HG03354 (cell line): ENCODE measurements at regions not wholly inside any gene's neighbourhood (a gene's known extent, or its start where the extent isn't known, plus 50 kb on each side); places are given as distances from the start of the nearest gene placed in this dataset.

Experiments
- ATAC-seq: cut with Tn5 transposase; IDR thresholded peaks from one replicate; pipeline ENCODE4 v1.9.1; 2021; ENCODE audit warnings: mild to moderate bottlenecking; ENCODE audit not compliant: unreplicated experiment, poor library complexity, severe bottlenecking

DNA sequence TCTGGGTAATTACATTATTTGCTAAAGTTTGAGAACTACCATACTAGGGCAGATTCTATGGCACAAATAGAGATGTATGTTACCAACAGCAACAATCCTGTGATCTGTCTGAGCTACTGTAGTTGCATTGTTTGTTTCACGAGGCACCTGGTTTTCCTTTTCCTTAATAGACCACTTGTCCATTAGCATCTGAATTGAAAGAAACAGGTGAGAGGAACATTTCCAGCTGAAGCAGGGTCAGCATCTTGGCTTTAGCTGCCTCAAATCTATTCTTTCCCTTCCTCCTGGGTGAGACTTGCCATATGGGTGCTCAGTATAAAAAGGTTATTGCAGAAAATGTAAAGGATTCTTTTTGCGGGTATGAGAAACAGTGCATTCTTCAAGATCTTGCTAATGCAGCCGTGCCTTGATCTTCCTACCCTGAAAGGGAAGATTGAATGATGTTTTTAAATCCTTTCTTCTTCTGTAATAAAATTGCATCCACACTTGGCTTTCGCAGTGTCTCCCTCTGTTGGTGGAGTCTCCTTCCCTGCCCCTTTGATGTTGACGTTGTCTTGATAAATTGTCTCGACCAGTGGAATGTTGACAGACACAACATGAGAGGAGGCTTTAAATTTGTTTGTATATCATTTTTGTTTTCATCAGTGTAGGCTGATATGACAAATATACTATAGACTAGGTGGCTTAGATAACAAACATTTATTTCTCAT is 118.0 kb upstream of the BRINP1 start:
- ATAC-seq = no peak

GRCh38 chr9:119483153-119483552 is 113.9 kb upstream of the BRINP1 start:
- ATAC-seq = no peak

DNA sequence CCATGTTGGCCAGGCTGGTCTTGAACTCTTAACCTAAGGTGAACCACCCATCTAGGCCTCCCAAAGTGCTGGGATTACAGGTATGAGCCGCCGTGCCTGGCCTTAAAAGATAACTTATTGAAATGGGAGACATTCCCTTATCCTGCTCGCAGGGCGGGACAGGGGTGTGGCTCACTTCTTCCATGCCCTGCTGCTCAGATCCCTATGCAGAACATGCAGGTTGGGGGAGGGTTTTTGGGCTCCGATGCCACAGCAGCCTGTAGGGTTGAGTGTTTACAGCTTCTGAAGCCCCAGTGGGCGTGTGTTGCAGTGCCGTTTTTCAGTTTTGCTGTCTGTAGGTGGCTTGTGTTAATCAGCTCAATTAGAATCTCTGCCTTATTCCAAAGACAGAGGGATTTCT is 108.0 kb upstream of the BRINP1 start:
- no peak for ATAC-seq

- no peak for ATAC-seq
These were observed 88.8 kb upstream of the BRINP1 start for GRCh38 chr9:119458068-119458467.

DNA sequence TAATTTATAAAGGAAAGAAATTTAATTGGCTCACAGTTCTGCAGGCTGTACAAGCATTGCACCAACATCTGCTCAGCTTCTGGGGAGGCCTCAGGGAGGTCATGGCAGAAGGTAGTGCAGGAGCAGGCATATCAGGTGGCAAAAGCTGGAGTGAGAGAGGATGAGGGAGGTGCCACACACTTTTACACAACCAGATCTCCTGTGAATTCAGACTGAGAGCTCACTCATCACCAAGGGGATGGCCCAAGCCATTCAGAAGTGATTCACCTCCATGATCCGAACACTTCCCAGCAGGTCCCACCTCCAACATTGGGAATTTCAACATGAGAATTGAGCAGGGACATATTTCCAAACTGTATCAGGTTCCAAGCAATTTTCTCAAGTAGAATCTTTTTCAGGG is 84.7 kb upstream of the BRINP1 start:
- ATAC-seq = no peak

- no peak for ATAC-seq
These were observed 84.3 kb upstream of the BRINP1 start for GRCh38 chr9:119453490-119453911.

DNA sequence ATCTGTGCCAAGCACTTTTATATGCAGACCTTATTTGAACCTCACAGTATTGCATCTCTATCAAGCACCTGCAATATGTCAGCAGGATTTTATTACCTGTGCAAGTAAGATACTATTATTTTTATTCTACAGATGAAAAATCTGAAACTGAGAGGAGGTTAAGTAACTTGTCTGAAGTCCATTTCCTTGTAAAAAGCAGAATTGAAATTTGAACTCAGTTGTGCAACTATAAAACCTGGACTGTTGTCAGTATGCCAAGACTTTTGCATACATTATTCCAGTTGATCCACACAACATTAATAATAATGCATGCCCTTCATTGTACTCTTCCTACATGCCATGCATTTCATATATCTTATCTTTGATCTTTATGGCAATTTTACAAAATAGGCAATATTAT is 82.2 kb upstream of the BRINP1 start:
- no peak for ATAC-seq

GRCh38 chr9:119443179-119443578 is 73.9 kb upstream of the BRINP1 start:
- ATAC-seq = no peak

DNA sequence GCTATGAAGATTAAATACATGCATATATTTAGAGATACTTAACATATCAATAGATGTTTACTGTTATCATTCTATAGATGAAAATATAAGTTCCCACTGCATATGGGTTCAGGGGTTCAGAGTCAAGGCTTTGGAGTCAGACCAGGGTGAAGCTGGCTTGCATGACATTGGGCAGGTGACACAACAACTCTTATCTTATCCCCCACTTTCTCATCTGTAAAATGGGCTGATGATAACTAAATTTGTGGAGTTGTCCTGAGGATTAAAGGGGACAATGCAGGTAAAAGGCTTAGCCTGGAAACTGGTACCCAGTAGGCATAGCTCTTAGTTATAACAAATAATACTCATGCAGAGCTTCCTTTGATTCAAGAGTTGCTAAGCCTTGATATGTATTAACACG is 72.6 kb upstream of the BRINP1 start:
- ATAC-seq = no peak

- no peak for ATAC-seq
These were observed 72.1 kb upstream of the BRINP1 start for GRCh38 chr9:119441338-119441737.

DNA sequence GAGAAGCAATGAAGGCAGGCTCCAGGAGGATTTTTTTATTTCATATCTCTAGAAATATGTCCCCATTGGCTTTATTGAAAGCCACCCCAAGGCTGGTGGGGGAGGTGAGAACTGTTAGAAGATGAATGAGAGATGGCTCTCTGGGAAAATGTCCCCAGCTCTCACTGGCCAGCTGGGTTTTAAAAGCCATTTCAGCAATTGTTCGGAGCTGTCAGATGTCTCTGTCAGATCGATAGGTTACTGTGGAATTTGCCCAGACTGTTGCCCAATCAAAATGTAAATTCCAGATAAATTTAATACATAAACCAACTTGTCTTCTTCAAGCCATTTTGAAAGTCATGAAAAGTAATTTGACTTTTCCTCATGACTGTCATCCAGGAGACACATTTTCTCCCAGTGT is 67.0 kb upstream of the BRINP1 start:
- no peak for ATAC-seq

DNA sequence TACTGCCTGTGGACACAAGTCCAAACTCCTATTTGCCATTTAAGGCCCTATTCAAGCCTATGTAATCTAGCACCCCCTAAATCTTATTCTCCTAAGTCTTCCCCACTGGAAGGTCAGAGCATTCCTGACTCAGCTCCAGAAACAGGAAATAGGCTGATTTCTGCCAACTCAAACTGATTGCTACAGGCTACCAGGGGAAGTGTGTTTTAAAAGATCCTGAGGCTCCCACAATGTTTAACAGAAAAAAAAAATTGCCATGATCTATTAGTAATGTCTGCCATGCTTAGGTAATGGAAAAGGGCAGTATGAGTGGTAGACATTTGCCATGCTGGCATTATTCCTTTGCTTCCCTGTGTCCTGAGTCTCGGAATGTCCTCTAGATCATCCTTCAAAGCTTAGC is 65.8 kb upstream of the BRINP1 start:
- no peak for ATAC-seq

DNA sequence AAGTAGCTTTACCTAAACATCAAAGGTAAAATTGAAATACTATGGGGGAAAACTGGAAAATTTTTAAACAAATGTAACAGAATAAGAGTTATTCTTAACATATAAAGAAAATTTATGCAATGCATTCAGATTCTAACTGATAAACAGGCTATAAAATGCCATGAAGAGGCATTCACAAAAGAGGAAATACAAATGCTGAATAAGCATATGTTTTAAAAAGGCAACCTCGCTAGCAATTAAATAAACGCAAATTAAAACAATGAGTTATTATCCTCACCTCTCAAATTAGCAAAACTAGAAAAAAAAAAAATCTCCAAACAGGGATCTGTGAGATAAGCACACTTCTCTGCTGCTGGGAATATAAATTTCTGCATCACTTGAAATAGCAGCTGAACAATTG is 63.2 kb upstream of the BRINP1 start:
- no peak for ATAC-seq

GRCh38 chr9:119429302-119429701 is 60.1 kb upstream of the BRINP1 start:
- ATAC-seq = no peak

DNA sequence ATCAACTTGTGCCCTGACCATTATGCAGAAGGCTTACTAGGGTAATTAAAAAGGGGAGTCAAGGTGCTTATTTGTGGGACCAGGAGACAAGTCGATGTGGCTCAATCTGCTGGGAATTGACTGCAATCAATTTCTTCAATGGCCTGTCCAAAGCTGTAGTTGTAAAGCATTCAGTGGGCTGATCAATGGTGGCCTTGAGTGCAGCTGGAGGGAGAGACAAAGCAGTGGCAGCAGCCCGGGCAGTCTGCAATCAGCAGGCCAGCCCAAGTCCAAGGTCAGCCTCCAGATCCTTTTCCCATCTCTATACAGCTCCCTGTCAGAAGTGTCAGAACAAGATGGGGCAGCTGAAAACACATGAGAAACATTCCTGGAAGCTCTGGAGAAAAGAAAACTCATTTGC is 51.0 kb upstream of the BRINP1 start:
- no peak for ATAC-seq
